GM23248 (cell line): ENCODE measurements at regions not wholly inside any gene's neighbourhood (a gene's known extent, or its start where the extent isn't known, plus 50 kb on each side); places are given as distances from the start of the nearest gene placed in this dataset.

ENCODE experiments used
- EZH2 ChIP-seq: fragments of 200-600 bp; sonication (generic); IDR thresholded peaks from 2 replicates; pipeline ENCODE4 v1.6.1; 2018; ENCODE audit warnings: antibody characterized with exemption, mild to moderate bottlenecking; ENCODE audit not compliant: insufficient read depth, poor library complexity, severe bottlenecking
- EZH2phosphoT487 ChIP-seq: fragments of 200-600 bp; sonication (generic); IDR thresholded peaks from 2 replicates; pipeline ENCODE4 v1.6.1; 2018; ENCODE audit warnings: antibody characterized with exemption, moderate library complexity, mild to moderate bottlenecking, low read depth; ENCODE audit not compliant: insufficient read depth

DNA sequence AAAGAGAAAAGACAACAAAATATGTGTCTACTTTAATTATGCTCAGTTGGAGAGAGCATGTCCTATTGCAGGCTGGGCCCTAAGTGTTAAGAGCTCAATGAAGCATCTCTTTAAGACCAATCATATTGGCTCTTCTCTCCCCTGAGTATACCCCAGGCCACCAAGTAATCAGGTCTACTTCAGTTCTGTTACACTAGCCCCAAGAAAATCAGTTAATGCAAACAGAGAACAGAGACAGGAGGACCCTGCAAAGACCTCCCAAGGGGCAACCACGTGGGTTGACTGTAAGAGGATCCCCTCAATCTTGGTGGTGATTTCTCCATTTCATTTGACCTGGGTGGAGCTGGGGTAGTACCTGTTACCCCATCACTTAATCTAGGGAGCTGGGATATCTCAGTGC, 451.0 kb upstream of the ZNF507 start:
- TF ChIP-seq EZH2 (no peak), EZH2phosphoT487 (no peak)
